Kidney (tissue), 13 donors: ENCODE measurements at regions not wholly inside any gene's neighbourhood (a gene's known extent, or its start where the extent isn't known, plus 50 kb on each side); places are given as distances from the start of the nearest gene placed in this dataset.

Source experiments
- DNase-seq, 5 donors: peaks; one replicate each; pipeline ENCODE4 v3.0.0-alpha.2; 2013 to 2020
- FAIRE-seq: peaks from 2 replicates; lab custom pipeline; 2012; peaks lifted over from hg19 to GRCh38; lab: Jason Lieb, UNC
- H3K27ac ChIP-seq, 2 donors: one replicate each; pipeline ENCODE4 v1.7.0; 2013; ENCODE audit warnings: low read depth in 2 of 2, low read length in 2 of 2, inconsistent platforms in 1 of 2
- H3K27me3 ChIP-seq: one replicate; pipeline ENCODE4 v1.7.1; 2013; ENCODE audit warnings: low read length, inconsistent platforms; ENCODE audit not compliant: control insufficient read depth, insufficient read depth
- H3K36me3 ChIP-seq, 3 donors: one replicate each; pipeline versions ENCODE4 v1.7.0 to v1.7.1; 2013; ENCODE audit warnings: low read length in 3 of 3, control low read depth in 1 of 3, inconsistent platforms in 1 of 3; ENCODE audit not compliant: insufficient read depth in 3 of 3, control insufficient read depth in 2 of 3
- H3K4me1 ChIP-seq, 3 donors: one replicate each; pipeline versions ENCODE4 v1.7.0 to v1.7.1; 2013; ENCODE audit warnings: low read length in 3 of 3, inconsistent platforms in 1 of 3, low read depth in 1 of 3; ENCODE audit not compliant: control insufficient read depth in 2 of 3, insufficient read depth in 2 of 3
- H3K4me3 ChIP-seq, 3 donors: one replicate each; pipeline versions ENCODE4 v1.7.0 to v1.8.1; 2013; ENCODE audit warnings: low read length in 3 of 3, control low read depth in 1 of 3, inconsistent platforms in 1 of 3
- H3K9ac ChIP-seq, 3 donors: one replicate each; pipeline versions ENCODE4 v1.7.0 to v1.7.1; 2013; ENCODE audit warnings: low read length in 3 of 3, control low read depth in 1 of 3, inconsistent platforms in 1 of 3
- H3K9me3 ChIP-seq, 3 donors: one replicate each; pipeline versions ENCODE4 v1.7.0 to v1.7.1; 2013; ENCODE audit warnings: low read length in 3 of 3, control low read depth in 1 of 3, inconsistent platforms in 1 of 3; ENCODE audit not compliant: control insufficient read depth in 2 of 3, insufficient read depth in 1 of 3
- CTCF ChIP-seq: IDR thresholded peaks from 3 replicates; pipeline ENCODE4 v1.5.1; 2012; ENCODE audit warnings: mild to moderate bottlenecking, moderate library complexity, borderline replicate concordance; ENCODE audit not compliant: insufficient read depth; ENCODE audit errors: extremely low read depth
- intact Hi-C: fragments of 100-400 bp; cut with DNase I; formaldehyde crosslinking; loops from one replicate; pipeline ENCODE4 v1.11.1; 2022
- donor health status: control.
- donor health status: control.
- donor health status: control.
- donor health status: control.
- donor health status: control.
- donor health status: DM: yes; HTN: yes; CAD: no.
- donor health status: Normal renal cell carcinoma (clear cell type).

- Histone ChIP-seq H3K27ac (no peak overlapping the region), H3K4me1 (no peaks in the 10 kb centered on the region), H3K4me3 (no peak overlapping the region), H3K27me3 (no peaks in the 10 kb centered on the region), H3K9me3 (no peaks in the 10 kb centered on the region), H3K9ac (no peak overlapping the region), H3K36me3 (no peaks in the 10 kb centered on the region)
- TF ChIP-seq CTCF, result no peak
- intact Hi-C loops, result no loop called here
- no peak for DNase-seq
- FAIRE-seq, result no peak
These were observed 121.0 kb upstream of the EPHA5 start for GRCh38 chr4:65791111-65791811.

- FAIRE-seq (no peak), DNase-seq (no peak)
- intact Hi-C loops, result no loop called here
These were observed 119.5 kb upstream of the EPHA5 start for GRCh38 chr4:65789805-65790204.

GRCh38 chr4:65789341-65789740 lies 119.1 kb upstream of the EPHA5 start:
- no peaks in the 10 kb centered on the region for H3K36me3 ChIP-seq
- no peaks in the 10 kb centered on the region for H3K4me1 ChIP-seq
- no peaks in the 10 kb centered on the region for H3K27me3 ChIP-seq
- no peak overlapping the region for H3K9ac ChIP-seq
- no peaks in the 10 kb centered on the region for H3K9me3 ChIP-seq
- TF ChIP-seq CTCF, result no peak
- H3K4me3 ChIP-seq, result no peak overlapping the region
- DNase-seq, result no peak
- no peak overlapping the region for H3K27ac ChIP-seq
- FAIRE-seq, result no peak
- intact Hi-C loops, result no loop called here

More at GRCh38 chr4:65789805-65790204, 119.5 kb upstream of the EPHA5 start:
- Histone ChIP-seq H3K9ac (no peak overlapping the region), H3K4me3 (no peak overlapping the region), H3K4me1 (no peaks in the 10 kb centered on the region), H3K27ac (no peak overlapping the region), H3K27me3 (no peaks in the 10 kb centered on the region), H3K36me3 (no peaks in the 10 kb centered on the region), H3K9me3 (no peaks in the 10 kb centered on the region)
- no peak for TF ChIP-seq CTCF

GRCh38 chr4:65777270-65777669 lies 107.0 kb upstream of the EPHA5 start:
- DNase-seq, result no peak
- Histone ChIP-seq H3K4me3 (no peak overlapping the region), H3K27me3 (no peaks in the 10 kb centered on the region), H3K27ac (no peak overlapping the region), H3K9ac (no peak overlapping the region), H3K4me1 (no peaks in the 10 kb centered on the region), H3K9me3 (no peaks in the 10 kb centered on the region), H3K36me3 (no peaks in the 10 kb centered on the region)
- FAIRE-seq, result no peak
- intact Hi-C loops, result no loop called here
- no peak for TF ChIP-seq CTCF
